GM18520 (cell line): ENCODE measurements at regions not wholly inside any gene's neighbourhood (a gene's known extent, or its start where the extent isn't known, plus 50 kb on each side); places are given as distances from the start of the nearest gene placed in this dataset.

Experiments used
- ATAC-seq: cut with Tn5 transposase; IDR thresholded peaks from one replicate; pipeline ENCODE4 v1.9.1; 2021; ENCODE audit not compliant: unreplicated experiment

GRCh38 chr6:151699719-151700118 lies 107.8 kb upstream of the ESR1 start:
- ATAC-seq, result no peak

- ATAC-seq, result peak; percentile 79
Observed at GRCh38 chr6:151701911-151702562, 105.4 kb upstream of the ESR1 start.

- ATAC-seq, result peak; percentile 34
Observed at GRCh38 chr6:151702851-151703658, 104.4 kb upstream of the ESR1 start.

DNA sequence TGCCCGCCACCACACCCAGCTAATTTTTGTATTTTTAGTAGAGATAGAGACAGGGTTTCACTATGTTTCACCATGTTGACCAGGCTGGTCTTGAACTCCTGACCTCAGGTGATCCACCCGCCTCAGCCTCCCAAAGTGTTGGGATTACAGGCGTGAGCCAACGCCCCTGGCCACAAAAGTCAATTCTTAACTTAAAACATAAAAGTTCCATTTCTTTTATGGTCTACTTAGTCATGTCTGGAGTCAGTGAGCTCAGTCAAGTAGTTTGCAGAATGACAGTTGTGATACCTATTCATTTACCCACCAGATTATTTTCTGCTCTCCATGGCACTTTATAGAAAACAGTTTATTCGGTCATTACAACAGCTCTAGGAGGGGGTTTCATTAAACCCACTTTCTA lies 103.1 kb upstream of the ESR1 start:
- ATAC-seq, result no peak

DNA sequence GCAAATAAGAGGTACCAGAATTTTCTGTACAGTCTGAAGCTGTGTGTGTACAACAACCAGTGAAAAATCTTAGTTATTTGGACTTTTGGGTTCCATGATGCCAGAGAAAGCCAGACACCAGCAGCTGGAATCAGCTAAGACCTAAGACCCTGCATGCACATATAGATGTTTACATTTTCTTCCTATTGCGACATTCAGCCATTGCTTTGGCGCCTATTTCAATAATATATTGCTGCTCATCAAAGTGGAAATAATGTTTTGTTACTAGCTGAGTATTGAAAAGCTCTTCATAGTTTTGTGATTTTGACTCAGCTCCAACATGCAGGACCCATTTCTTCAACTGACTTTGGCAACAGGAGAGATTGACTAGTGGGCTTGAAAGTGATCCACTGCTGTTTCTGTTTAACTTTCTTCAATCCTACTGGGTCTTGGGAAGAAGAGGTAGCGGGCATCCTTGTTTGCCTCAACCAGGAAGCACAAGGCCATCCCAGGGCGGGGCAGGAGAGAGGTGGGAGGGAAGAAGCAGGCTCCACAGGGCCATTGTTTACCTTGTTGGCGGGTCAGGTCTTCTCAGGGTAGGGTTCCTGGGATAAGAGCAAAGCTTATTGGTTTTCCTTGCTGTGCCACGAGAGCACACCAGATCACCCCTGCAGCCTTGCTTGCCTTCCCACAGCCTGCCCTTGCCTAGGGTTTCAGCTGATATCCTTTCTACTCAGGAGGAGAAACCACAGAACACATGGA lies 101.3 kb upstream of the ESR1 start:
- ATAC-seq, result no peak

DNA sequence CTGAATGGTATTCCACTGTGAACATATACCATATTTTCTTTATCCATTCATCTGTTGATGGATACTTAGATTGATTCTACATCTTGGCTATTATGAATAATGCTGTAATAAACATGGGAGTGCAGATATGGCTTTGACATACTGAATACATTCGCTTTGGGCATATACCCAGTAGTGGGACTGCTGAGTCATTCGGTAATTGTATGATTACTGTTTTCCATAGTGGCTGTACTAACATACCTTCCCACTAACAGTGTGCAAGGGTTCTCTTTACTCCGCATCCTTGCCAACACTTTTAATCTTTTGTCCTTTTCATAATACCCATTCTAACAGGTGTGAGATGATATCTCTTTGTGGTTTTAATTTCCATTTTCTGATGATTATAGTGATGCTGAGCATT lies 98.2 kb upstream of the ESR1 start:
- no peak for ATAC-seq

- ATAC-seq, result no peak
Observed at GRCh38 chr6:151716526-151716932, 91.0 kb upstream of the ESR1 start.

DNA sequence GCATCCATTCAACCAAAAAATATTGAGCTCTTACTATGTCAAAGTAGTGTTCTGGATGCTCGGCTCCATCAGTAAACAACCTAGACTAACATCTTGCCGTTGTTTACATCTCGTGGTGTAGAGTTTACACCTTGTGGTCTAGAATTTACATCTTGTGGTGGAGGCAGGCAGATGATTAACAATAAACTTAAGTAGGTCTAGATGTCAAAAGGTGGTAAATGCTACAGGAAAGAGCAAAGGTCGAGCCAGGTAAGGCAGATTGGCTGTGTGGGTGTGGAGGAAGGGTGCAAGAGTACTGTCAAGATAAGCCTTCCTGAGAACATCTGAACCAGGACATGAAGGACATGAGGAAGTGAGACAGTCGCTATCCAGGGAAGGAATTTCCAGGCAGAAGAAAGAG lies 88.4 kb upstream of the ESR1 start:
- ATAC-seq, result no peak

DNA sequence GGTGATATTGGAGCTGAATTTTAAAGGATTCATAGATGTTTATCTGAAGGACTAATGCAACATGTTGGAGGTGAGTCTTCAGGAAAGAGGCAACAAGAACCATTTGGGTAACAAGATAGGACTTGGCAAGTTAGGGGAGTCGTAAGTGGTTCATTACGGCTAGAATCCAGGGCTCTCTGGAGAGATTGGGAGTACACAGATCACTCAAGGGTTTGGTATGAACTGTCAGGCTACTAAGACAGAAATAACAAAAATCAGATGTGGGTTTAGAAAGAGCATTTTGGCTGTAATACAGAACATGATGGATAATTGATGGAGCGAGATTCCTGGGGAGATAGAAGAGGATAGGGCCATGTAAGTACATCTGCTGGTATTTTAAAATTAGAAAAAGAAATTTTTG lies 86.3 kb upstream of the ESR1 start:
- ATAC-seq, result no peak

- ATAC-seq, result no peak
Observed at GRCh38 chr6:151721671-151722070, 85.8 kb upstream of the ESR1 start.

GRCh38 chr6:151722342-151722741 lies 85.1 kb upstream of the ESR1 start:
- ATAC-seq, result no peak

GRCh38 chr6:151723152-151723551 lies 84.3 kb upstream of the ESR1 start:
- ATAC-seq, result peak; percentile 54

GRCh38 chr6:151729829-151730495 lies 77.5 kb upstream of the ESR1 start:
- ATAC-seq, result no peak

- ATAC-seq, result no peak
Observed at GRCh38 chr6:151730496-151730870, 77.0 kb upstream of the ESR1 start.

DNA sequence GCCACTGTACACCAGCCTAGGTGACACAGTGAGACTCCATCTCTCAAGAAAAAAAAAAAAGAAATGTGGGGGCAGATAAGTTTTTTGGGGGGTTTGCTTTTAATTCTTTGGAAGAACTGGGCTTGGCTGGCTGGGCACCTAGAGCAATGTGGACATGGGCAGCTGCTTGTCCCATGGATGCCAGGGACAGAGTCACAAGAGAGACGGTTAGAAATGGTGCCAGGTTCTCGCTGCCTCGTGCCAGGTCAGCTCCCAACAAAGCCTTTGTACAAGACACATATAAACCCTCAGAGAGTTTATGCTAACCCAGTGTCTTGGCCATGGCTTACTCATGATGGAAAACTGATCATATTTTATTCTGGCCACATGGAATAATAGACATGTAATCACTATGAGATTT lies 76.2 kb upstream of the ESR1 start:
- no peak for ATAC-seq

- ATAC-seq, result no peak
Observed at GRCh38 chr6:151733680-151734320, 73.7 kb upstream of the ESR1 start.

- ATAC-seq, result no peak
Observed at GRCh38 chr6:151738267-151738666, 69.2 kb upstream of the ESR1 start.

DNA sequence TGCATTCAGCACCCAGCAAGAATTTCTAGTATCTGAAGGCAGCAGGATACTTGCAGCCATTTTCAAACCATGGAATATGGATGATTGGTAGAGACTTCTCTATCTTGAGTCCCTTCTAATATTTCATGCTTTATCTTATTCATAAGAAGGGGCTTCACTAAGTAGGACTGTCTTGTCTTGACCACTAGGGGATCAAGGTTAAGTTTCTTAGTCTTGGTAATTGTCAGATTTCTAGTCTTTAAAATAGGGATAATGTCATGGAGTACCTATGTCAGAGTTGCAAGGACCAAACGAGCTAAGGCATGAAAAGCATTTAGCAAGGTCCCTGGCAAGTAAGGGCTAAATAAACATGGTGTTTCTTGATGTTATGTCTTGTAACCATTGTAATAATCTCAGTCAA lies 68.5 kb upstream of the ESR1 start:
- no peak for ATAC-seq

DNA sequence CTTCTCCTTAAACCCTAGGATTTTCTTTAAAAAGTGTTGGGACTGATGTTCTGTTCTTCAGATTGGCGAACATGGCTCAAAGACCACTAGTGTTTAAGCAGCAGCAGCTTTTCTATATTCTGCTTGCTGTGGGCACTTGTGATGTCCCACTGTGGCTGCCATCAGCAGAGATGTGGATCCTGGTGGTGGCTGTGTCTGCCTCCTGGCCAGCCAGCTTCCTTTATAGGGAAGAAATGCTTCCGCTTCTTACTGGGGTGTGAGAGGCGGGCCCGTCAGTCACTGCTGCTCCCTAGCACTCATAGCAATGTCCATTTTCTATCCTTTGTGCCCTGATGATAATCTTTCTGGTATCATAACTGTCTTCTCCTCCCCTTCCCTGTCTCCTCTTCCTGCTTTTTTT lies 66.7 kb upstream of the ESR1 start:
- no peak for ATAC-seq

DNA sequence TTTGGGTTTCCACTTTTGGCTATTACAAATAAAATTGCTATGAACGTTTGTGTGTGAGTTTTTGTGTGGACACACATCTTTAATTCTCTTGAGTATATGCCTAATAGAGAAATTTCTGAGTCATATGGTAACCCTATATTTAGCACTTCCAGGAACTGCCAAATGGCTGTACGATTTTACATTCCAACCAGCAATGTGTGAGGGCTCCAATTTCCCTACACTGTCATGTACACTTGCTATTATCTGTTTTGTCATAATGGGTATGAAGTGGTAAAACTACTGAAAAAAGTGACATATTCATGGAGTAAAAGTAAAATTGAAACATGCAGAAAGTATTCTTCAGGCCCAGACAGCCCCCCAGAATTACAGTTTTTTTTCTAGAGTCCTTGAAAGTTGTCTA lies 59.6 kb upstream of the ESR1 start:
- no peak for ATAC-seq

GRCh38 chr6:151749341-151749740 lies 58.1 kb upstream of the ESR1 start:
- no peak for ATAC-seq
